Neutrophil (primary cell): ENCODE measurements at regions not wholly inside any gene's neighbourhood (a gene's known extent, or its start where the extent isn't known, plus 50 kb on each side); places are given as distances from the start of the nearest gene placed in this dataset.

Experiments used
- H3K27ac ChIP-seq: fragments of 200-600 bp; sonication (generic); 2 replicates; pipeline ENCODE4 v1.5.1; 2016; ENCODE audit warnings: mild to moderate bottlenecking, moderate library complexity
- H3K27me3 ChIP-seq: fragments of 200-600 bp; sonication (generic); 2 replicates; pipeline ENCODE4 v1.6.0; 2016; ENCODE audit warnings: mild to moderate bottlenecking
- H3K36me3 ChIP-seq: fragments of 200-600 bp; sonication (generic); 2 replicates; pipeline ENCODE4 v1.5.1; 2017
- H3K4me1 ChIP-seq, 2 experiments: fragments of 200-600 bp in 1 of 2; sonication (generic) in 1 of 2; 1 replicate in 1 of 2; 2 replicates in 1 of 2; pipeline versions ENCODE4 v1.5.1 to v1.6.1; 2013 to 2016; ENCODE audit warnings: low read depth in 1 of 2, low read length in 1 of 2, mild to moderate bottlenecking in 1 of 2, moderate library complexity in 1 of 2; ENCODE audit not compliant: control insufficient read depth in 1 of 2, insufficient read depth in 1 of 2
- H3K4me3 ChIP-seq, 2 experiments: fragments of 200-600 bp in 1 of 2; sonication (generic) in 1 of 2; 1 replicate in 1 of 2; 2 replicates in 1 of 2; pipeline ENCODE4 v1.5.1; 2013 to 2016; ENCODE audit warnings: low read depth in 1 of 2, low read length in 1 of 2, mild to moderate bottlenecking in 1 of 2, moderate library complexity in 1 of 2
- H3K9me3 ChIP-seq: fragments of 200-600 bp; sonication (generic); 2 replicates; pipeline ENCODE4 v1.5.1; 2016
- CTCF ChIP-seq: fragments of 200-600 bp; sonication (generic); IDR thresholded peaks from 2 replicates; pipeline ENCODE4 v1.5.1; 2016; ENCODE audit warnings: antibody characterized with exemption

DNA sequence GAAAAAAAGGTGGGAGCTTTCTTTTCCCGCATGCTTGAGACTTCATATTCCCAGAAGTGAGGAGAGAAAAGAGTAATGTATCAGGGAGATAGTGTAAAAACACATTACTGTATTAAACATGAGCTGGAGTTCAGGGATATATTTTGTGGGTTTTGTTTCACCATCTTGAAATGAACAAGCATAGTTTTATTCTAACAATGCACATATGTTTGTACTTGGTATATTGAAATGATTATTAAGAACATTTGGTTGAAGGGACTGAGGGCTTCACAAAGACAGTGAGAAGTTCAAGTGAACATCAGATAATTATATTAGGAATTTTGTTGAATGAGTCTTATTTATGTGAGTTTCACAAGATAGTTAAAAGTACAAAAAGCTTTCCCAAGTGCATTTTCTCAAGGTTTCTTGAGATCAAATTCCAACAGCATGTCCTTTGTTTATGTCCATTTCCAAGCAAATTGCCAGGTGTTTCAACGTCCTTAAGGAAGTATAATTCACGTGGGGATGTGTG, 368.8 kb downstream of the ANKRD50 start:
- no peaks in the 10 kb centered on the region for H3K36me3 ChIP-seq
- no peaks in the 10 kb centered on the region for H3K9me3 ChIP-seq
- H3K4me3 ChIP-seq, result no peak overlapping the region
- H3K27ac ChIP-seq, result no peak overlapping the region
- H3K27me3 ChIP-seq, result no peaks in the 10 kb centered on the region
- no peak for TF ChIP-seq CTCF
- H3K4me1 ChIP-seq, result no peaks in the 10 kb centered on the region

DNA sequence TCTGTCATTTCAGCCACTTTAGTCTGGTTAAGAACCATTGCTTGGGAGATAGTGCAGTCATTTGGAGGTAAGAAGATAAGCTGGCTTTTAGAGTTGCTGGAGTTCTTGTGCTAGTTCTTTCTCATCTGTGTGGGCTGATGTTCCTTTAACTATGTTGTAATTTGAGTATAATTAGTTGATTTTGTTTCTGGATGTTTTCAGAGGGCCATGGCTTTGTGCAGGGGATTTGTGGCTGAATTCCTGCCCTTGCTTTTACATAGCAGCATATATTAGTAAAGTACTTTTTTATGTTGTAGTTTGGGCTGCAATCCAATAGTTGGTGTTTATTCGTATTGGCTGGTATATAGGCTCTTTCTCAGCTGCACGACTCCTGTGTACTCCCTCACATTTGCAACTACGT, 339.6 kb downstream of the ANKRD50 start:
- Histone ChIP-seq H3K4me3 (no peak overlapping the region), H3K9me3 (no peaks in the 10 kb centered on the region), H3K27ac (no peak overlapping the region), H3K27me3 (no peaks in the 10 kb centered on the region), H3K4me1 (no peaks in the 10 kb centered on the region), H3K36me3 (no peaks in the 10 kb centered on the region)
- TF ChIP-seq CTCF, result no peak

- Histone ChIP-seq H3K9me3 (no peaks in the 10 kb centered on the region), H3K27me3 (no peaks in the 10 kb centered on the region), H3K27ac (no peak overlapping the region), H3K4me3 (no peak overlapping the region), H3K4me1 (no peaks in the 10 kb centered on the region), H3K36me3 (no peaks in the 10 kb centered on the region)
- TF ChIP-seq CTCF, result no peak
Observed at GRCh38 chr4:124386163-124386562, 326.4 kb downstream of the ANKRD50 start.

- H3K4me3 ChIP-seq, result no peak overlapping the region
- no peak overlapping the region for H3K27ac ChIP-seq
- no peaks in the 10 kb centered on the region for H3K36me3 ChIP-seq
- no peak for TF ChIP-seq CTCF
- H3K27me3 ChIP-seq, result no peaks in the 10 kb centered on the region
- no peaks in the 10 kb centered on the region for H3K9me3 ChIP-seq
- H3K4me1 ChIP-seq, result no peaks in the 10 kb centered on the region
Observed at GRCh38 chr4:124386648-124387047, 325.9 kb downstream of the ANKRD50 start.

DNA sequence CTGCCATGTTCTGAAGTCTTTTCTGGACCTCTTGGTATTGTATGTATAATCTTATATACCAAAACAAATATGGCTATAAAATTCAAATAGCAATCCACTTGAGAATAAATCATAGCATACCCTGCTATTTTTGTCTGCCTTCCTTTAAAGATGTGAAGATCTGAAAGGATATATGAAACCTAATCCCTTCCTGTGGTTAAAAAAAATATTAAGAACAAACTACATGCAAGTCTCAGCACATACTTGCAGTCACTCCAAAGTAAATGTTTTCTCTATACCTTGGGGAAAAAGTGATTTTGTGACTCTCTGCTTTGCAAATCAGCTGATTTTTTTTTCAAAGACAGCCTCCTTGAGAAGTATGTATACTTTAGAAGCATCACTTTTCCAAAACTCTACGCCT, 322.9 kb downstream of the ANKRD50 start:
- no peaks in the 10 kb centered on the region for H3K27me3 ChIP-seq
- H3K4me1 ChIP-seq, result no peaks in the 10 kb centered on the region
- H3K9me3 ChIP-seq, result no peaks in the 10 kb centered on the region
- H3K4me3 ChIP-seq, result no peak overlapping the region
- no peaks in the 10 kb centered on the region for H3K36me3 ChIP-seq
- TF ChIP-seq CTCF, result no peak
- H3K27ac ChIP-seq, result no peak overlapping the region

DNA sequence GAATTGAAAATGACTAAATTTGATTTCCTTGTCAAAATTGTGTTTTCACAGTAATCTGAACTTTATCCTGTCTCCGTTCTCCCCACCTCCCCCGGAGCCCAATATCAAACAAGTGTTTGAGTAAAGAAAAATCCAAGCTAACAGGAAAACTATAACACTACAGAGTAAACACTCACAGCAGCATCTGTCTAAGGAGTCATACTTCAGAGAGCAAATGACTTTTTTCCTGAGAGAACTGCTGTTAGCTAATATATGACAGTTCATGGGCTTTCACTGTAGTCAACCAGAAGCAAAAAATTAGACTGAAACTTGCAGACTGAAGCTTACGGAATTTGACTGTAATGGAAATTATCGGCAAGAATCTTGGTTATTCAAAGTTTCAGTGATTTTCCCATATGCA, 321.7 kb downstream of the ANKRD50 start:
- Histone ChIP-seq H3K4me1 (no peaks in the 10 kb centered on the region), H3K4me3 (no peak overlapping the region), H3K27ac (no peak overlapping the region), H3K36me3 (no peaks in the 10 kb centered on the region), H3K27me3 (no peaks in the 10 kb centered on the region), H3K9me3 (no peaks in the 10 kb centered on the region)
- TF ChIP-seq CTCF, result no peak
